B cell (primary cell): ENCODE measurements at regions not wholly inside any gene's neighbourhood (a gene's known extent, or its start where the extent isn't known, plus 50 kb on each side); places are given as distances from the start of the nearest gene placed in this dataset.

Experiments
- ATAC-seq: fragments of 200-7000 bp; cut with Tn5 transposase; one replicate; pipeline ENCODE4 v1.10.0; 2021; ENCODE audit warnings: low read depth, mild to moderate bottlenecking, moderate number of reproducible peaks, moderate library complexity
- CTCF ChIA-PET: fragments of 350-600 bp; sonication (Branson Sonifier 250); formaldehyde crosslinking; loops from one replicate; lab custom pipeline; 2021; ENCODE audit warnings: antibody characterized with exemption, inconsistent platforms; lab: Charles Lee
- POLR2A ChIA-PET: fragments of 350-600 bp; sonication (Branson Sonifier 250); formaldehyde crosslinking; loops from one replicate; lab custom pipeline; 2021; ENCODE audit warnings: antibody characterized with exemption; lab: Charles Lee
- DNase-seq: peaks from one replicate; pipeline ENCODE4 v3.0.0; 2013
- H2AFZ ChIP-seq: 2 replicates; pipeline ENCODE4 v1.6.1; 2012; ENCODE audit warnings: mild to moderate bottlenecking, low read depth, low read length; ENCODE audit not compliant: insufficient read depth, poor library complexity, severe bottlenecking
- H3K27ac ChIP-seq, 2 donors: 1 replicate in 1 of 2; 2 replicates in 1 of 2; pipeline ENCODE4 v1.5.1; 2012 to 2013; ENCODE audit warnings: low read length in 2 of 2, mild to moderate bottlenecking in 2 of 2, moderate library complexity in 1 of 2
- H3K27me3 ChIP-seq, 4 experiments: fragments of 200-600 bp in 1 of 4; sonication (generic) in 1 of 4; replicated peaks in 1 of 4; 1 replicate in 2 of 4; 2 replicates in 2 of 4; pipeline versions ENCODE4 v1.6.1 to v1.7.0; 2013 to 2016; ENCODE audit warnings: low read length in 3 of 4, mild to moderate bottlenecking in 2 of 4, mixed read lengths in 1 of 4, moderate library complexity in 1 of 4; ENCODE audit not compliant: insufficient read depth in 4 of 4, control insufficient read depth in 3 of 4; ENCODE audit errors: control extremely low read depth in 1 of 4
- H3K36me3 ChIP-seq, 2 experiments: replicated peaks in 1 of 2; 1 replicate in 1 of 2; 2 replicates in 1 of 2; pipeline versions ENCODE4 v1.6.1 to v1.7.1; 2013; ENCODE audit warnings: low read length in 1 of 2; ENCODE audit not compliant: insufficient read depth in 2 of 2, control insufficient read depth in 1 of 2; ENCODE audit errors: control extremely low read depth in 1 of 2, extremely low read depth in 1 of 2
- H3K4me1 ChIP-seq, 2 donors: fragments of 200-600 bp in 1 of 2; sonication (generic) in 1 of 2; 1 replicate in 1 of 2; 2 replicates in 1 of 2; pipeline versions ENCODE4 v1.5.1 to v1.6.1; 2013 to 2017; ENCODE audit warnings: low read length in 2 of 2; ENCODE audit not compliant: control insufficient read depth in 2 of 2, insufficient read depth in 2 of 2
- H3K4me2 ChIP-seq: replicated peaks from 2 replicates; pipeline ENCODE3; 2012; ENCODE audit warnings: mild to moderate bottlenecking, low read depth, low read length; ENCODE audit not compliant: poor library complexity, severe bottlenecking
- H3K4me3 ChIP-seq, 5 experiments: fragments of 200-600 bp in 1 of 5; sonication (generic) in 1 of 5; 1 replicate in 3 of 5; 2 replicates in 2 of 5; pipeline versions ENCODE4 v1.5.1 to v1.7.0; 2011 to 2016; ENCODE audit warnings: low read length in 4 of 5, mild to moderate bottlenecking in 4 of 5, low read depth in 2 of 5, control low read depth in 1 of 5, moderate library complexity in 1 of 5; ENCODE audit not compliant: insufficient read depth in 1 of 5; ENCODE audit errors: control extremely low read depth in 1 of 5, extremely low read depth in 1 of 5
- H3K79me2 ChIP-seq: fragments of 200-600 bp; sonication (generic); one replicate; pipeline ENCODE4 v1.6.0; 2016; ENCODE audit warnings: low read length; ENCODE audit not compliant: control insufficient read depth, insufficient read depth
- H3K9ac ChIP-seq: fragments of 200-600 bp; sonication (generic); 2 replicates; pipeline ENCODE4 v1.6.1; 2017; ENCODE audit warnings: mild to moderate bottlenecking, low read length, moderate library complexity
- H3K9me3 ChIP-seq, 3 donors: one replicate each; pipeline versions ENCODE4 v1.6.1 to v1.7.1; 2013; ENCODE audit warnings: low read length in 2 of 3; ENCODE audit not compliant: control insufficient read depth in 2 of 3, insufficient read depth in 1 of 3; ENCODE audit errors: control extremely low read depth in 1 of 3
- H4K20me1 ChIP-seq: 2 replicates; pipeline ENCODE4 v1.6.0; 2012; ENCODE audit warnings: mild to moderate bottlenecking, low read length; ENCODE audit not compliant: insufficient read depth, control insufficient read depth, poor library complexity, severe bottlenecking
- H3K27ac Mint-ChIP-seq: one replicate; pipeline ENCODE4 v1.8.0; 2021; ENCODE audit warnings: mixed read lengths
- H3K27me3 Mint-ChIP-seq: one replicate; pipeline ENCODE4 v1.8.0; 2021; ENCODE audit warnings: mixed read lengths
- H3K4me1 Mint-ChIP-seq: one replicate; pipeline ENCODE4 v1.8.0; 2021; ENCODE audit warnings: mixed read lengths
- H3K4me3 Mint-ChIP-seq: one replicate; pipeline ENCODE4 v1.8.0; 2021; ENCODE audit warnings: mixed read lengths
- H3K9me3 Mint-ChIP-seq: one replicate; pipeline ENCODE4 v1.8.0; 2022; ENCODE audit warnings: mixed read lengths; ENCODE audit not compliant: insufficient read depth
- CTCF ChIP-seq: fragments of 200-600 bp; IDR thresholded peaks from one replicate; pipeline ENCODE4 v1.8.0; 2022; ENCODE audit warnings: antibody characterized with exemption, mild to moderate bottlenecking
- EZH2 ChIP-seq: IDR thresholded peaks from 2 replicates; pipeline ENCODE4 v1.6.1; 2012; ENCODE audit warnings: borderline replicate concordance, low read depth, mild to moderate bottlenecking, moderate library complexity, low read length; ENCODE audit not compliant: insufficient read depth, poor library complexity, severe bottlenecking
- WGBS: methylation state at CpG from one replicate; pipeline ENCODE4 v1.1.5; 2013; ENCODE audit warnings: missing lambda C conversion rate; ENCODE audit not compliant: insufficient coverage; 5-methylcytosine and 5-hydroxymethylcytosine counted together
- intact Hi-C: fragments of 100-400 bp; cut with micrococcal nuclease; formaldehyde crosslinking; loops from one replicate; pipeline ENCODE4 v1.10.0; 2022

GRCh38 chrX:68908071-68908470 lies 79.2 kb downstream of the EFNB1 start:
- DNase-seq (no peak), ATAC-seq (no peak)
- TF ChIP-seq CTCF = no peak
- TF ChIP-seq EZH2 = no peak
- Histone ChIP-seq H3K79me2 (no peaks in the 10 kb centered on the region), H3K9ac (no peak overlapping the region), H4K20me1 (no peaks in the 10 kb centered on the region), H3K4me2 (no peak overlapping the region), H3K27me3 (no peaks in the 10 kb centered on the region), H3K27ac (no peak overlapping the region), H3K4me3 (no peak overlapping the region), H3K36me3 (no peaks in the 10 kb centered on the region), H3K4me1 (no peaks in the 10 kb centered on the region), H2AFZ (no peak overlapping the region), H3K9me3 (no peaks in the 10 kb centered on the region)
- intact Hi-C loops = no loop called here
- ChIA-PET POLR2A (no interaction called here), CTCF (no interaction called here)
- Mint-ChIP-seq H3K27me3 (no peaks in the 10 kb centered on the region), H3K4me3 (no peak overlapping the region), H3K27ac (no peak overlapping the region), H3K4me1 (no peaks in the 10 kb centered on the region), H3K9me3 (no peaks in the 10 kb centered on the region)
- WGBS = no CpG with 5 or more reads among the region's 5 CpGs

DNA sequence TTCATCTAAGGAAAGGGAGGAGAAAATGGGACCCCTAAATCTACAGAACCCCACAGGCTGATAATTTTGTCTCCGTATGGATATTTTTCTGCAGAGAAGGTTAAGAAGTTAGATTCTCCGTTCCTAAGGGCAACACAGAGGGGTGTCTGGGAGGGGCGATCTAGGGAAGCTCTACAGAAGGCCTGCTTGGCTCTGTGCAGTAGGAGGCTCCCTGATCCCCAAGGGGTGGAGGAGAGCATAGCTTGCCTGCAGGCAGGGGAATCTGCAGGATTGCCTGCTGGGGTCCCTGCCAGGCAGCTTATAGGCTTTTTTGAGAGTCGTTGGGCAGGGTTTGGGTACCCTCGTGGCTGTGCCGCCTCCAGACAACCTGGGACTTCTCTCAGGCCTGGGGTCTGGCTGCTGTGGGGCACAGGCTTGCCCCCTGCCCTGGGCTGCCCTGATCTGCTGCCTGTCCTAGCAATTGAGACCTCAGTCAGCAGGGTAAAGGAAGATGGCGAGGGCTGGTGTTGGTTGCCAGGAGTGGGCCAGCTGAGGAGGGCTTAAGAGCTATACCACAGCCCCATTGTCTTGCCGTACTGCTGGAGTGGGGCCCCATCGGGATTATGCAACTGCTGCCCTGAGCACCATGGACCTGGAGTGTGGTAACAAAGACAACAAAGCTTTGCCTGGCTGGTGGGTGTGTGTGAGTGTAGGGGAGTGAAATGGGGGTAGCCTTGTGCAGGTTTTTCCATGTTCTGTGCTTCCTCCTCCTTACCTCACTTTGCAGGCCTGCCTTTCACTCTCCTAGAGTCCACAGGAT lies 74.1 kb downstream of the EFNB1 start:
- Mint-ChIP-seq H3K4me1 (no peaks in the 10 kb centered on the region), H3K4me3 (no peak overlapping the region), H3K27ac (no peak overlapping the region), H3K27me3 (no peaks in the 10 kb centered on the region), H3K9me3 (no peaks in the 10 kb centered on the region)
- Histone ChIP-seq H3K9me3 (no peaks in the 10 kb centered on the region), H4K20me1 (no peaks in the 10 kb centered on the region), H3K27ac (no peak overlapping the region), H3K27me3 (no peaks in the 10 kb centered on the region), H3K79me2 (no peaks in the 10 kb centered on the region), H3K4me2 (no peak overlapping the region), H3K9ac (no peak overlapping the region), H3K4me3 (no peak overlapping the region), H3K4me1 (no peaks in the 10 kb centered on the region), H2AFZ (no peak overlapping the region), H3K36me3 (no peaks in the 10 kb centered on the region)
- ATAC-seq = no peak
- POLR2A ChIA-PET = no interaction called here
- WGBS = 93% methylated on average over 5 of the region's 9 CpGs
- no peak for TF ChIP-seq EZH2
- no peak for TF ChIP-seq CTCF
- intact Hi-C loops = no loop called here
- DNase-seq = no peak
- CTCF ChIA-PET = no interaction called here
